ENCODE measurements at regions not wholly inside any gene's neighbourhood (a gene's known extent, or its start where the extent isn't known, plus 50 kb on each side); places are given as distances from the start of the nearest gene placed in this dataset.
"Not testable (repeated sequence)": the region's sequence is repeated elsewhere in the genome, so short reads cannot be mapped to it uniquely, and the experiment has no call there.

GRCh38 chr6:103522045-103522444, 1337.7 kb downstream of the HACE1 start:
- DNase-seq: no peak

- DNase-seq: no peak
Observed at GRCh38 chr6:103516336-103516735, 1343.4 kb downstream of the HACE1 start.

GRCh38 chr6:103507052-103507451, 1352.7 kb downstream of the HACE1 start:
- DNase-seq: no peak

DNA sequence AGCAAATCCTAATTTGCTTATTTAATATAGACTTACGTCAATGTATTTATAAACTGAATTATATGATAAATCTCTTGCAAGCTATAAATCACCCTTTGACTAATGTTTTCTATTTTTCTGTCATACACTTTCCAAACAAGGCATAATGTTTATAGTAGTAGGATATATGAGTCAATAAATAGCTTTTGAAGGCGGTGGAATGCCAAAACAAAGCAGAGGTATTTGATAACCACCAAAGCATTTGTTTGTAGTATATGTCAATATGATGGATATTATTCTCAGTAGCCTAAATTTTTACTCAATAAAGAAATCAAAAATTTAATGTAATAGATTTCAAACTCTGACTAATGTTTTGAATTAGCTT, 1354.6 kb downstream of the HACE1 start:
- DNase-seq: no peak

DNA sequence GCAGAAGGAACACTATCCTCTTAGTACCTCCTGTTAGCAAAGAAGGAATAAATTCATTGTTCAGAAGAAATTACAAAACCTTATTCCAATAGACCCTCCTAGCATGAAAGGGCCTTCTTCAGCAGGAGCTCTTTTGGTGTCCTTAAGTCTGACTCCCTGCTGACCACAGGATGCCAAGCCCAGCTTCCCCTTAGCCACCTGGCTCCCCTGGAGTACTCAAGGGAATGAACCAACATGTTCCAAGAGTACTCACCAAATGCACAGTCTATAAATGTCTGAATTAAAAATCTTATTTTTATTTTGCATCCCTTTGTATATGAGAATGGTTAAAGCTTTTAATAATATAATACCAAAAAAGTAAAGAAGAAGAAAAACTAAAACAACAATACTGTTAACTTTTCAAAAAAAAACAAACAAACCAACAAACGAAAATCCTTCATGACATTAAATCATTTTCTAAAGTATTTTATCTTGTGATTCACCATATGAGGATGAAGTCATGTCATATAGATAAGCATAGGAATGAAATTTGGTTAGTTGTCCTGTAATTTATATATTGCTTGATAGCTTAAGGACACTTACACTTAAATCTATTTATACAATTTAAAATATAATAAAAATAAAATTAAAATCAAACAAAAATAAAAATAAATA, 1355.1 kb downstream of the HACE1 start:
- no peak for DNase-seq

GRCh38 chr6:103496588-103496987, 1363.1 kb downstream of the HACE1 start:
- not testable (repeated sequence) for DNase-seq

- no peak for DNase-seq
Observed at GRCh38 chr6:103456652-103457051, 1403.1 kb downstream of the HACE1 start.

DNA sequence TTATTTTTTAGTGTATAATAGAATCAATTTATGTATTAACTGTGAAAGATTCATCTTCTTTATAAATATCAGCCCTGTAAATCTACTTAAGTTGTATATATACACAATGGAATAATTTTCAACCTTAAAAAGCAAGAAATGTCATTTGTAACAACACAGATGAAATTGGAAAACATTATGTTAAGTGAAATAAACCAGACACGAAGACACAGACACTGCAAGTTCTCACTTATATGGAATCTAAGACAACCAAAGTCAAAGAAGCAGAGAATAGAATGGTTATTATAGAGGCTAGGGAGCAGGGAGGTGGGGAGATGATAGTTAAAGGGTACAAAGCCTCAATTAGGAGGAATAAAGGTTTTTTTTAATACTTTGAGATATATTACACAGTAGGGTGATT, 1404.4 kb downstream of the HACE1 start:
- DNase-seq: no peak

DNA sequence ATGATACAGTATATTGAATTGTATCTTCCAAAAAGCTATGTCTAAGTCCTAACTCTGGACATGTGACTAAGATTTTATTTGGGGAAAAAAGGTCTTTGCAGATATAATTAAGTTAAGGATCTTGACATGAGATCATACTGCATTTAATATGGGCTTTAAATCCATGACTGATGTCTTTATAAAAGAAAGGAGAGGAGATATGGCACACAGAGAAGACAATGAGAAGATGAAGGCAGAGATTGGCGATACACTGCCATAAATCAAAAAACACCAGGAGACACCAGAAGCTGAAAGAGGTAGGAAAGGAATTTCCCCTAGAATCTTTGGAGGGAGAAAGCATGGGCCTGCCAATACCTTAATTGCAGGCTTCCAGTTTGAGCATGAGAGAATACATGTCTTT, 1450.2 kb downstream of the HACE1 start:
- DNase-seq: no peak

DNA sequence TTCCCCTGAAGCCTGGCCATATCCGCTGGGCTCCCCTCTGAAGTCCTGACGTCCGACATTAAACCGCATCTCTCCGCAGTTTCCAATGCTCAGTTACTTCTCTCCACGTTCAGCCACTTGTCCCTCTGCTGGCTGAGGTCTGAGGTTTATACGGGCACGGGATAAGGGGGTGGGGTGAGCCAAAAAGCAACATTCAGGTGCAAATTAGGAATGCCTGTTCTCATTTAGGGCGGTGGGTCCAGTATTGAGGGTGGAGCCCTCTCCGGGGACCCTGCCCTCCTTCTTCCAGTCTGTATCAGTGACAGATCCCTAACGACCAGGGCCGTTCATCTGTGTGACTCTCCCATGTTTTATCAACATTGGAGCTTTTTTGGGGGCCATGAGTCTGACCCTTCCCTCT, 1454.4 kb downstream of the HACE1 start:
- DNase-seq: no peak

- DNase-seq: no peak
Observed at GRCh38 chr6:103404799-103405198, 1454.9 kb downstream of the HACE1 start.

DNA sequence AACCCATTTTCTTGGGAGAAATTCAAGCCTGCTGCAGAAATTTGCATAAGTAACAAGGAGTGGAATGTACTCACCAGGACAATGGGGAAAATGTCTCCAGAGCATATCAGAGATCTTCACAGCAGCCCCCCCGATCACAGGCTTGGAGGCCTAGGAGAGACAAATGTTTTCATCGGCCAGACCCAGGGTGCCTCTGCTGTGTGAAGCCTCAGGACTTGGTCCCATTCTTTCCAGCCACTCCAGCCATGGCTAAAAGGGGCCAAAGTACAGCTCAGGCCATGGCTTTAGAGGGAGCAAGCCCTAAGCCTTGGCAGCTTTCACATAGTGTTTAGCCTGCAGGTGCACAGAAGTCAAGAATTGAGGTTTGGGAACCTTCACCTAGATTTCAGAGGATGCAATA, 1463.0 kb downstream of the HACE1 start:
- DNase-seq: no peak

DNA sequence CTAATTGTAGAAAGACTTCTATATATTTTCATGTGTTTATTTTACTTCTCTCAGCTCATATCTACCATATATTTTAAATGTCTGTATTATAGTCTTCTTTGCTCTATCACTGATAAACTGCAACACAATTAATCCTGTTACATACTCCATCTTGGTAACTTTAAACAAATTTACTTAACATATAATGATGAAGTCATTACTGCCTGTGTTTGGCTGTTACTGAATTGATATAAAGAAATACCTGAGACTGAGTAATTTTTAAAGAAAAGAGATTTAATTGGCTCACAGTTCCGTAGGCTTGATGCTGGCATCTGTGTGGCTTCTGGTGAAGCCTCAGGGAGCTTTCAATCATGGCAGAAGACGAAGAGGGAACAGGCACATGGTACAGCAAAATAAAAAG, 1480.4 kb downstream of the HACE1 start:
- DNase-seq: no peak

- DNase-seq: no peak
Observed at GRCh38 chr6:103367212-103367611, 1492.5 kb downstream of the HACE1 start.

DNA sequence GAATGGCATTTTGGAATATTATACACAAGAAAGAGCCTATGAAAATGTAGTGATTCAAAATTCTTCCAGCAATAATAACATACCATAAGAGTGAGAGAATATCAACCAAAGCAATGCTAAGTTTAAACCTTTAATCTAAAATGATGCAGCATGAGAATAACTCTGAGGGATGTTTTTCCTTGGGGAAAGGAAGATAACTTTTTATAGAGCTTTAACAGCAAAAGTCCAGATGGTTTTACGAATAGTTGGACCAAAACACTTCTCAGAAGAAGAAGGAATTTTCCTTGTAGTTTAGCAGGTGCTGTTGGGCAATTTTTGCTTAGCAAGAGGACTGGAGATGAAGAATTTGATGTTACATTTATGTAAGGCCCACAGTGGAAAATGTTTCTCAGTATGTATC, 1503.2 kb downstream of the HACE1 start:
- no peak for DNase-seq

- DNase-seq: no peak
Observed at GRCh38 chr6:103344554-103345163, 1515.1 kb downstream of the HACE1 start.

GRCh38 chr6:103335412-103335811, 1524.3 kb downstream of the HACE1 start:
- DNase-seq: no peak

DNA sequence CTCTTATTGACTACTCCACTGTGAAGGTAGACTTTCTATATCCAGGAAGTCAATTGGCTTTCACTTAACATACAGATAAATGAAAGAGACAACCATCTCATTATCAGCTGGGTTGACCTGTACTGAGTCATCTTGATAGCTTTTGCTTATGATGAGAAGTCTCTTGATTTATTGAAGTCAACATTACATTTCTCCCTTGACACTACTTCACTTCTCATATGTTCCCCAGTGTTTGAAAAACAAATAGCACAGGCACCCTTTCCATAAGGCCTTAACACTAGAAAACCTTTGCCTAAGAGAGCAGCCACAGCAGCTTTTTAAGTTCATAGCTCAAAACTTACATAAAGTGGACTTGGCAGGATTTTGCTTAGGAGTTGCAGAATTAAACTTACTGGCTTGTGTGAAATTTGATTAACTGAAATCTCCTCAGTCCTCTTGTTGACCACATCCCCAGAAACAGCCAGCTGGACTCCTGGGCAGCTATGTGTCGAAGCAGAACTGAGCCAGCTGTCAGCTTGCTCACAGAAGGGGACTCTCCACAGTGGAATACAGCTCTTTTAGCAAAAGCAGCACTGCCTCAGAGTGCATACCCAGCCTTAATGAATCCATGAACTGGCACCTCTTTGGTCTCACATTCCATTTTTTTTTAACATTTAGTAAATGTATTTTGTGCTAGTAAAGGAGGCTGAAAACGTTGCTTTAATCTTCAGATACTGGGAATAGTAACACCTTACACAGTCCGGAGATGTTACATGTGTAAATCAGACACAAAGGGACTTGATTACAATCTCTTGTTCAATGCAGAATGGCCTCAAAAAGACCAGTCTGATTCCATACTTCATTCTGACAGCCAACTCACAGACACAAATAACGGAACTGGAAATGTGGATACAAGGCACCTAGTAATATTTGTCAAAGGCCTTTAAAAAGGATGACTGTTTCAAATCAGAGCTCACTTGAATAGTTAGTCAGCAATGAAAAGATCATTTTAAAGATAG, 1532.7 kb downstream of the HACE1 start:
- peak in 1 of 4 experiments; percentile 0 for DNase-seq

DNA sequence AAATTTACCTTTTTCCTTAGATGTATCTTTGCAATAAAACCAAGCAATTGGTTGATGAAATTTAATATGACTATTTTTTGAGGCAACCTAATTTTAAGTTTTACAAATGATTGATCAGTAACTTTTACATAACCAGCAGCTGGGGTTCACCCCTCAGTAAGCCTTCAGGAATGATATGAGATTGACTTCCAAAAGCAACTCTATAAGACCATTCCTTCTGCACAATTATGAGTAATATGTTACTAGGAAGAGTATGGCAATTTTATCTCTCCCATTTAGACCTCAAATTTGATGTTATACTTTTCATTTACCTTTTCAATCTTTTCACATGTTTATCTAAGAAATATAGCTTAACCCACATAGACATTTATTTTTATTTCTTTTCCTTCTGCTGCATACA, 1546.3 kb downstream of the HACE1 start:
- no peak for DNase-seq

DNA sequence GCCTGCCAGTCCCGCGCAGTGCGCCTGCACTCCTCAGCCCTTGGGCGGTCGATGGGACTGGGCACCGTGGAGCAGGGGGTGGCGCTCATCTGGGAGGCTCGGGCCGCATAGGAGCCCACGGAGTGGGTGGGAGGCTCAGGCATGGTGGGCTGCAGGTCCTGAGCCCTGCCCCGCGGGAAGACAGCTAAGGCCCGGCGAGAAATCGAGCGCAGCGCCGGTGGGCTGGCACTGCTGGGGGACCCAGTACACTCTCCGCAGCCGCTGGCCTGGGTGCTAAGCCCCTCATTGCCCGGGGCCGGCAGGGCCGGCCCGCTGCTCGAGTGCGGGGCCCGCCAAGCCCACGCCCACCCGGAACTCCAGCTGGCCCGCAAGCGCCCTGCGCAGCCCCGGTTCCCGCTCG, 1565.3 kb downstream of the HACE1 start:
- DNase-seq: not testable (repeated sequence)

GRCh38 chr6:103284835-103285234, 1574.9 kb downstream of the HACE1 start:
- no peak for DNase-seq

GRCh38 chr6:103280417-103280816, 1579.3 kb downstream of the HACE1 start:
- DNase-seq: peak in 1 of 4 experiments; percentile 0

- DNase-seq: no peak
Observed at GRCh38 chr6:103277936-103278335, 1581.8 kb downstream of the HACE1 start.

- peak in 1 of 4 experiments; percentile 1 for DNase-seq
Observed at GRCh38 chr6:103273048-103273447, 1586.7 kb downstream of the HACE1 start.
